Progenitor cell of endocrine pancreas (in vitro differentiated cells): ENCODE measurements at regions not wholly inside any gene's neighbourhood (a gene's known extent, or its start where the extent isn't known, plus 50 kb on each side); places are given as distances from the start of the nearest gene placed in this dataset.

Experiments used
- DNase-seq: peaks from one replicate; pipeline ENCODE4 v3.0.0; 2021; ENCODE audit warnings: low spot score; ENCODE audit not compliant: unreplicated experiment
- H3K27ac Mint-ChIP-seq: 2 replicates; pipeline ENCODE4 v1.8.0; 2021; ENCODE audit warnings: mild to moderate bottlenecking, moderate library complexity, mixed read lengths
- H3K27me3 Mint-ChIP-seq: 2 replicates; pipeline ENCODE4 v1.8.0; 2021; ENCODE audit warnings: mixed read lengths
- H3K36me3 Mint-ChIP-seq: 2 replicates; pipeline ENCODE4 v1.8.0; 2022; ENCODE audit warnings: mixed read lengths; ENCODE audit not compliant: insufficient read depth
- H3K4me1 Mint-ChIP-seq: 2 replicates; pipeline ENCODE4 v1.8.0; 2021; ENCODE audit warnings: low read depth, mixed read lengths
- H3K4me3 Mint-ChIP-seq: 2 replicates; pipeline ENCODE4 v1.8.0; 2021; ENCODE audit warnings: low read depth, mild to moderate bottlenecking, moderate library complexity, mixed read lengths
- H3K9me3 Mint-ChIP-seq: 2 replicates; pipeline ENCODE4 v1.8.0; 2021; ENCODE audit warnings: low read depth, mixed read lengths
- CTCF ChIP-seq: fragments of 200-600 bp; sonication (generic); IDR thresholded peaks from one replicate; pipeline ENCODE4 v1.5.0; 2021; ENCODE audit warnings: antibody characterized with exemption, mild to moderate bottlenecking; ENCODE audit not compliant: unreplicated experiment

- H3K4me3 Mint-ChIP-seq: no peak overlapping the region
- H3K9me3 Mint-ChIP-seq: no peaks in the 10 kb centered on the region
- H3K4me1 Mint-ChIP-seq: peaks cover 20% of the 10 kb centered on the region
- no peaks in the 10 kb centered on the region for H3K36me3 Mint-ChIP-seq
- no peak for DNase-seq
- H3K27me3 Mint-ChIP-seq: no peaks in the 10 kb centered on the region
- TF ChIP-seq CTCF: no peak
- no peak overlapping the region for H3K27ac Mint-ChIP-seq
Observed at GRCh38 chr12:67589078-67589477, 59.5 kb upstream of the DYRK2 start.

GRCh38 chr12:67590149-67590790 lies 58.3 kb upstream of the DYRK2 start:
- H3K9me3 Mint-ChIP-seq: no peaks in the 10 kb centered on the region
- H3K27ac Mint-ChIP-seq: no peak overlapping the region
- peaks cover 20% of the 10 kb centered on the region for H3K4me1 Mint-ChIP-seq
- no peak for TF ChIP-seq CTCF
- no peaks in the 10 kb centered on the region for H3K36me3 Mint-ChIP-seq
- DNase-seq: no peak
- no peak overlapping the region for H3K4me3 Mint-ChIP-seq
- H3K27me3 Mint-ChIP-seq: no peaks in the 10 kb centered on the region

GRCh38 chr12:67592228-67593011 lies 56.1 kb upstream of the DYRK2 start:
- Mint-ChIP-seq H3K4me3 (no peak overlapping the region), H3K27me3 (no peaks in the 10 kb centered on the region), H3K36me3 (no peaks in the 10 kb centered on the region), H3K9me3 (peaks cover 2% of the 10 kb centered on the region), H3K4me1 (peaks cover 20% of the 10 kb centered on the region), H3K27ac (peak overlapping the region; percentile 6)
- no peak for TF ChIP-seq CTCF
- DNase-seq: no peak

- H3K4me1 Mint-ChIP-seq: peaks cover 20% of the 10 kb centered on the region
- peak overlapping the region; percentile 6 for H3K27ac Mint-ChIP-seq
- no peak for TF ChIP-seq CTCF
- H3K27me3 Mint-ChIP-seq: no peaks in the 10 kb centered on the region
- peak; percentile 31 for DNase-seq
- no peaks in the 10 kb centered on the region for H3K36me3 Mint-ChIP-seq
- no peak overlapping the region for H3K4me3 Mint-ChIP-seq
- H3K9me3 Mint-ChIP-seq: peaks cover 6% of the 10 kb centered on the region
Observed at GRCh38 chr12:67593041-67593440, 55.5 kb upstream of the DYRK2 start.

GRCh38 chr12:67593461-67594330 lies 54.8 kb upstream of the DYRK2 start:
- no peaks in the 10 kb centered on the region for H3K27me3 Mint-ChIP-seq
- no peak overlapping the region for H3K4me3 Mint-ChIP-seq
- H3K9me3 Mint-ChIP-seq: peaks cover 6% of the 10 kb centered on the region
- no peak for DNase-seq
- peaks cover 20% of the 10 kb centered on the region for H3K4me1 Mint-ChIP-seq
- peak overlapping the region; percentile 6 for H3K27ac Mint-ChIP-seq
- no peaks in the 10 kb centered on the region for H3K36me3 Mint-ChIP-seq
- TF ChIP-seq CTCF: no peak
